Type B pancreatic cell (in vitro differentiated cells): ENCODE measurements at regions not wholly inside any gene's neighbourhood (a gene's known extent, or its start where the extent isn't known, plus 50 kb on each side); places are given as distances from the start of the nearest gene placed in this dataset.
"Not testable (repeated sequence)": the region's sequence is repeated elsewhere in the genome, so short reads cannot be mapped to it uniquely, and the experiment has no call there.

Experiments used
- DNase-seq: peaks from one replicate; pipeline ENCODE4 v3.0.0; 2021; ENCODE audit warnings: mixed read lengths; ENCODE audit not compliant: unreplicated experiment; ENCODE audit errors: extremely low spot score
- H3K27ac Mint-ChIP-seq: 2 replicates; pipeline ENCODE4 v1.8.0; 2021; ENCODE audit warnings: mild to moderate bottlenecking, mixed read lengths
- H3K27me3 Mint-ChIP-seq: 2 replicates; pipeline ENCODE4 v1.8.0; 2021; ENCODE audit warnings: mixed read lengths
- H3K36me3 Mint-ChIP-seq: 2 replicates; pipeline ENCODE4 v1.8.0; 2021; ENCODE audit warnings: mixed read lengths
- H3K4me1 Mint-ChIP-seq: one replicate; pipeline ENCODE4 v1.8.0; 2021; ENCODE audit warnings: mixed read lengths; ENCODE audit not compliant: unreplicated experiment
- H3K4me3 Mint-ChIP-seq: 2 replicates; pipeline ENCODE4 v1.8.0; 2021; ENCODE audit warnings: mild to moderate bottlenecking, mixed read lengths
- H3K9me3 Mint-ChIP-seq: 2 replicates; pipeline ENCODE4 v1.8.0; 2021; ENCODE audit warnings: mixed read lengths

DNA sequence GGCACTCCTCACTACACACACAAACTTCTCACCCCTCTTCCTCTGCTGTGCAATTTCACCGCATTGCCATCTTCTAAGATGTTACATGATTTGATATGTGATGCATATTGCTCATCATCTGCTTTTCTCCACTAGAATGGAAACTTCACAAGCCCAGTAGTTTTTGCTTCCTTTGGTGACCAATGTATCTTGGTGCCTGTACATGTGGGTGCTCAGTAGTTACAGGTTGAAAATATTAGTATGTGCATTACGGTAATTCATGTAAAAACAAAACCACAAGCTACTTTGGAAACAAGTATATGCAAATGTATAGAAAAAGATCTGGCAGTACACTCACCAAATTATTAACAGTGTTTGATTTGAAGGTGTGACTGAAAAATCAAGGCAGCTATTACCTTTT lies 522.4 kb downstream of the TTLL7 start:
- not testable (repeated sequence) for DNase-seq, H3K4me3 Mint-ChIP-seq, H3K36me3 Mint-ChIP-seq, H3K9me3 Mint-ChIP-seq, H3K27ac Mint-ChIP-seq, H3K27me3 Mint-ChIP-seq, H3K4me1 Mint-ChIP-seq

DNA sequence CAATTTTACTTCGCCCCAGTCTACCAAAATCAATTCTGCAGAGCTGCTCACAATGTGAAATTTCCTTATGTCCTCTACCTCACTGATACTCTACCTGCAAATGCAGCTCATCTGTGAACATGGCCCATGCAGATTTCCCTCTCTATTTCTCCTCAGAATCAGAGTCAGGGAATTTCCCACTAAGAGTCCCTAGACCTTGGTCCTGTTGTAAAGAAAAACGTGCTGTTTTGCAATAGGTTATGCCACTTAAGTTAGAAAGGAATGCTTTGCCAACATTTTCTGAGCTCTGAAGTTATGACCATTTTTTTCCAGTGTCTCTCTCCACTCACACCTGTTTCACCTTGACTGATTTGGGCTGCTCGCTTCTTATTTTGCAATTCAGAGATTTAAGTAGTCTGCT lies 524.0 kb downstream of the TTLL7 start:
- H3K36me3 Mint-ChIP-seq, H3K9me3 Mint-ChIP-seq, H3K27me3 Mint-ChIP-seq, DNase-seq, H3K4me3 Mint-ChIP-seq, H3K4me1 Mint-ChIP-seq, H3K27ac Mint-ChIP-seq: not testable (repeated sequence)

DNA sequence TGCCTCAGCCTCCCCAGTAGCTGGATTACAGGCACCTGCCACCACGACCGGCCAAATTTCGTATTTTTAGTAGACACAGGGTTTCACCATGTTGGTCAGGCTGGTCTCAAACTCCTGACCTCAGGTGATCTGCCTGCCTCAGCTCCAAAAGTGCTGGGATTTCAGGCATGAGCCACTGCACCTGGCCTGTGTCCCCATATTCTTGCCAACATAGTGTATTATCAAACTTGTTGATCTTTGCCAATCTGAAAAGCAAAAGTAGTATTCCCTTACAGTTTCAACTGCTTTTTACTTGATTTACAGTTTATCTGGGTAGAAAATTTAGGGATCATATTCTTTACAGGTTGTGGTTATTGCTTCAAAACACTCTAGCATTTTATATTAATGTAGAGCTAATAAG lies 524.9 kb downstream of the TTLL7 start:
- H3K27ac Mint-ChIP-seq, H3K27me3 Mint-ChIP-seq, H3K4me1 Mint-ChIP-seq, H3K9me3 Mint-ChIP-seq, H3K36me3 Mint-ChIP-seq, H3K4me3 Mint-ChIP-seq, DNase-seq: not testable (repeated sequence)

DNA sequence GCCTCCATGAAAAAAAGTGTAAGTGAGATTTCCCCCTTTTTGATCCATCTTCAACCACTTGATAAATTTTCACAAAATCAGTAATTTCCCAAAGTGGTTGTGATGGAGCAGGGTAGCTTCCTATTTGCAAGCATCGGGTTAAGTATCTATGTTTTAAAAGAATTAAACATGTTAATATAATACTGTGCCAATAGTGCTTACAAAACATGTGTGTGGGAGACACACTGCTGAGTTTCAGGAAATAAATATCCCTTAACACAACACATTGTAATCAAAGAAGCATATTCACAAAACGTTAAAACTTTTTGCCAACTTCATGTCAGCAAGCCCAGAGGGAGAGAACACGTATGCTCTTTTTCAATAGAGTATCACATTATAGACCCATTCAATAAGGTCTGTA lies 526.9 kb downstream of the TTLL7 start:
- H3K4me1 Mint-ChIP-seq, H3K36me3 Mint-ChIP-seq, H3K4me3 Mint-ChIP-seq, H3K27me3 Mint-ChIP-seq, H3K27ac Mint-ChIP-seq, H3K9me3 Mint-ChIP-seq, DNase-seq: not testable (repeated sequence)

DNA sequence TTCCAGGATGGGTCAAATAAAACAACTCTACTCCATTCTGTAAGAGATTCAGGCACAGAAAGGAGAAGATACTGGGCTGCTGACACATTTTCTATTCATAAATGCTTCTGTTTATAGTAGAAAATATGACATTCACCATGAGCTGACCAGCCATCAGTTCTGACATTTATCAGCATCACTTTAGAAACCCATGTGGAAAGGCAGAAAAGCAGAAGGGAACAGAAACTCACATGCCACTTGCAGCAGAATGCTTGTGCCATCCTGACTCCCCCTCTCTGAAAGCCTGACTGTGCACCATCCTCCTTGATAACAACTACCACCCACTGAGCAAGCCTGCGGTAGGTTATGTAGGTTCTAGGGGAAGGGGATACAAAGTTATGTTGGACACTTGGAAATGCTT lies 527.7 kb downstream of the TTLL7 start:
- not testable (repeated sequence) for H3K9me3 Mint-ChIP-seq, H3K27me3 Mint-ChIP-seq, H3K36me3 Mint-ChIP-seq, H3K27ac Mint-ChIP-seq, H3K4me1 Mint-ChIP-seq, DNase-seq, H3K4me3 Mint-ChIP-seq

DNA sequence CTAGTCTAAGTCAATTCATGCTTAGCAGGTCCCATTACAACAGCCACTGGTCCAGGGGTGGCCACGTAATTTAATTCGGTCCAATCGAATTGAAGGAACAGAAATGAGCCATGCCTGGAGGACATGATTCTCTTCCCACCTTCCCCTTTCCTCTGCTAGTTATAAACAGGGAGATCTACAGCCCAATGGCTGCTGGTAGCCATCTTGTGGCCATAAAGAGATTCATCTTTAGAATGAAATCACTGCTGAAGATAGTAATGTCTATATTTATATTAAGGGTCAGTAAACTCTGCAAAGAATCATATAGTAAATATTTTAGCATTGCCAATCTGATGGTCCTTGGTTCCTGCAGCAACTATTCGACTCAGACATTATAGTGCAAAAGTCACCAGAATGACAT lies 530.6 kb downstream of the TTLL7 start:
- not testable (repeated sequence) for DNase-seq, H3K9me3 Mint-ChIP-seq, H3K4me1 Mint-ChIP-seq, H3K4me3 Mint-ChIP-seq, H3K27ac Mint-ChIP-seq, H3K27me3 Mint-ChIP-seq, H3K36me3 Mint-ChIP-seq

DNA sequence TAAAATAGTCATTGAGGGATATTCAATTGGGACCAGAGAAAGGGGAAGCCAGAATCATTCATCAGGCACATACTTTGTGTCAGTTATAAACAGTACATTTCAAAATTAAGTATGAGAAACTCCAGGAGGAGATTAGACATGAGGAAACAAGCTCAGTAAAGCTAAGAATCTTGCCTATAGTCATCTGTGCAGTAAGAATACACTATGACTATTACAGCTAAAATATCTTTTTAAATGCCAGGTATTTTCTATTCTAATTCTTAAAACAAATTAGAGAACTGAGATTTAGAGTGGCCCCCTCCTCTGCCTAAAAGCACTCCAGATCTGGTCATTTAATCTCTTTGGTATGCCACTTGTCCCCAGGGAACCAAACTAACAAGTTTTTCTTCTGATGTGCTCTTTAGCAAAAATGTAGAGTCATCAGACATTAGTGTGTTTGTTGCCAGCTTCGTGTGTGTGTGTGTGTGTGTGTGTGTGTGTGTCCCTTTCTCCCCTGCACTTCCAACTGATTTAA lies 541.1 kb downstream of the TTLL7 start:
- H3K4me1 Mint-ChIP-seq: peaks cover 18% of the 10 kb centered on the region
- peak overlapping the region; percentile 85 for H3K27ac Mint-ChIP-seq
- not testable (repeated sequence) for DNase-seq, H3K9me3 Mint-ChIP-seq, H3K36me3 Mint-ChIP-seq, H3K27me3 Mint-ChIP-seq
- H3K4me3 Mint-ChIP-seq: peak overlapping the region; percentile 57

DNA sequence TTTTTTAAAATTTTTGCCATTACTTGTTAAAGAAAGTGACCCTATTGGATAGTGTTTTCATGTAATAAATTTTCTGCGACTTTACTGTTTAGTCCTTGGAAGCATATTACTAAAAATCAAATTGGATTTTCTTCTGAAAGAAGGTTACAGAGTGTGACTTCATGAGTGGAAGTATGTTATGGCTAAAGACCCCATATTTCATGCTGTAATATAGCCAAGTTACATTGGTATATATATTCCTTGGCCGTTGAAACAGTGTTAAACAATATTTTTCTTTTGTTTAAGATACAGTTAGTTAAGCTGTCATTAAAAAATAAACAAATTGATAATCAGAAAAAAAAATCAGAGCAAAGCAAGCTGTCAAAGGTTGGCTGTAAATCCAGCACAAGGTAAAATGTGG lies 541.7 kb downstream of the TTLL7 start:
- peak overlapping the region; percentile 85 for H3K27ac Mint-ChIP-seq
- not testable (repeated sequence) for DNase-seq, H3K9me3 Mint-ChIP-seq, H3K4me3 Mint-ChIP-seq, H3K36me3 Mint-ChIP-seq, H3K27me3 Mint-ChIP-seq
- peaks cover 18% of the 10 kb centered on the region for H3K4me1 Mint-ChIP-seq

DNA sequence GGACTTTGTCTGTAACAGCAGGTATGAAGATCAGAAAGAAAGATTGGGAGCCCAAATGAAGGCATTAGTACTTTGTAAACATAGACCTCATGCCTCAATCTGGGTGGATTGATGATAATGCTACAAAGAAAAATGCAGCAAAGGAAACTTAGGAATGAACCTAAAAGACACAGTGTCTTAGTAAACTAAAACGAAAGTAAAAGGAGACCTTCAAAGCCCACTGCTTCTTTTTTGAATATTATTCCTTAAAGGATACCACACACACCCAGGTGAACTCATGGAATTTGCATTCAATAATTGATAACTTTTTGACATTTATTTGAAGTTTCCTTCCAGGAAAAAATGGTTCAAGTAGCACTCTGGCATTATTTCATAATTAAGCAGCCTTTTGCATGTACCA lies 543.2 kb downstream of the TTLL7 start:
- not testable (repeated sequence) for DNase-seq, H3K9me3 Mint-ChIP-seq, H3K27me3 Mint-ChIP-seq, H3K27ac Mint-ChIP-seq, H3K36me3 Mint-ChIP-seq
- Mint-ChIP-seq H3K4me1 (peaks cover 18% of the 10 kb centered on the region), H3K4me3 (peak overlapping the region; percentile 58)

DNA sequence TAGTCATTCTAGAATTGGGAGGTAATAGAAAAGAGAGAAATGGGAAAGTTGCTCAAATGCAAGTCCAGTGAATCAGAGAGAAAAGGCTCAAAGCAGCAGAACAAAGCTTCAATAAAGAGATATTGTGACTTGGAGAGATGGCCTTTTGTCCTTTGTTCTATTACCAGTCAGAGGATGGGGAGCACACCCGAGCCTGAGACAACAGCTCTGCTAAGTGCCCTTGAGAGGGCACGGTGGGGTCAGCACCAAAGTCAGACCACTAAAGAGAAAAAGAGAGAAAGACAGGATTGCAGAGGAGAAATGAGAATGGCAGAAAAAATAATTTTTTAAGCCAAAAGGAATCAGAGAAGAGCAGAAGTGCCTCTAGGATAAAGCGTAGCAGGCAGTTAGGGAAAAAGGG lies 553.1 kb downstream of the TTLL7 start:
- H3K9me3 Mint-ChIP-seq, H3K36me3 Mint-ChIP-seq, H3K27ac Mint-ChIP-seq, H3K27me3 Mint-ChIP-seq, H3K4me1 Mint-ChIP-seq, H3K4me3 Mint-ChIP-seq, DNase-seq: not testable (repeated sequence)

DNA sequence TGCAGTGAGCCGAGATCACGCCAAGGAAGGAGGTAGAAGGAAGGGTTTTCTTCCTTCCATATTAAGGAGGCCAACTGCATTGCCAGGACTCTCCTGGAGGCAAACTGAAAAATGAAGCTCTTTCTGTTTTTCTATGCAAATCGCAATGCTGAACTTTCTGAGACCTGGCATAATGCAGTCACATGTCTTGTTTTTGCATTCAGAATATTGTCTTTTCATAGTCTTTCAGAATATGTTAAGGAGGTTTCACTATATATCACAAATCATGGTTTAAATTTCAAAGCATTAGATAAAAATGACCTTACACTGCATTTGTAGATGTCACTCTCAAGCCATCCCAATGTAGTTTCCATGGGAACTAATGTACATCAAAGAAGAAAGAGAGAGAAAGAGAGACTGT lies 556.5 kb downstream of the TTLL7 start:
- not testable (repeated sequence) for H3K9me3 Mint-ChIP-seq, H3K27ac Mint-ChIP-seq, H3K27me3 Mint-ChIP-seq, H3K4me3 Mint-ChIP-seq, H3K36me3 Mint-ChIP-seq, DNase-seq, H3K4me1 Mint-ChIP-seq

DNA sequence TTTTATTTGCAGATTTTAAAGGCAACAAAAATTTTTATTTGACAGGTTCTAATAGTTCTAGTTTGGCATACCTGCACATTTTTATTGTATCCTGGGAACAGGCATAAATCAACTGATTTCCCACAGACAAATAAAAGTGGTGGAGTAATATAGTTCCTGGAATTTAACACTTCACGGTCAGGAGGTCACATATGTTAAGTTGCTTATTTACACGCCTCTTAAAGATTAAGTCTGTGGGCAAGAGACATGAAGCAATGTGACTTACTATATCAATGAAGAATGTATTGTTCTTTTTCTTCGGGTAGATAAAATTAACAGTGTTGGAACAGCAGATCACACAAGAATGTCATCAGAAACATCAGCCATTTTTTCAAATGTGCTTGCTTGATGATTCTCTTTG lies 558.3 kb downstream of the TTLL7 start:
- not testable (repeated sequence) for H3K36me3 Mint-ChIP-seq, H3K4me1 Mint-ChIP-seq, H3K27ac Mint-ChIP-seq, H3K9me3 Mint-ChIP-seq, H3K27me3 Mint-ChIP-seq, DNase-seq, H3K4me3 Mint-ChIP-seq

DNA sequence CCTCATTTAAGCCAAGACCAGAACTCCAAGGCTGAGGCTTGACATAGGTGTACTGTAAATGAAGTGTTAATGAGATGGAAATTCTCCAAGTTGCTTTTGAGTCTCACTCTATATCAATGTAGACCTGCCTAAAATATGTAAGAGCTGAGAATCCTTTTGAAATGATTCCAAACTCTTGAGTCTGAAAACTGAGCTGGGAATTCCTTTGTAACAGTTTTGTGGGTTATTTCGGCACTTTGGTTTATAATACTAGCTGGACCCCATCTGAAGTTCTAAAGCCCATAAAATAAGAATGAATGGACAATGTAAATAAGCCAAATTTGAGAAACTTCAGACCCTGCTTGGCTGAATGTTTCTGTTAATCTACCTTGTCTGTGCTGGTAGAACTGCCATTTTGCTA lies 558.9 kb downstream of the TTLL7 start:
- not testable (repeated sequence) for H3K27me3 Mint-ChIP-seq, DNase-seq, H3K36me3 Mint-ChIP-seq

DNA sequence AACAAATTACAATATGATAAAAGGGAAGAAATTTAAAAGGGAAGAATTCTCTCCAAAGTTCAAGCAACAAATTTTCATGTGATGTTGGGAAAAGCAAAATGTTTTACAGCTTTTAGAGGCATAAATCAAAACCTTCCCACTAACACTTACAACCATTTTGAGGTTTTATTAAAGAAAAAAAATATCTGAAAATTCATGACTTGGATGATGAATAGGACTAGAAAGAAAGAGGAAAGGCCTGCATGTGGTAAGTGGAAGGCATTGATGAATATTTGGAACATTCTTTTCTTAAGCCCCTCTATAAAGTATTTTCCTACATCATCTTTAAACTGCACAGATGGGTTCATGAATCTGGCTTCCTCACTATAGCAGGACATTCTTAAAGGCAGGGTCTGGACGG lies 560.6 kb downstream of the TTLL7 start:
- not testable (repeated sequence) for H3K4me1 Mint-ChIP-seq, H3K36me3 Mint-ChIP-seq, H3K4me3 Mint-ChIP-seq, H3K27me3 Mint-ChIP-seq, H3K27ac Mint-ChIP-seq, DNase-seq, H3K9me3 Mint-ChIP-seq

More for the DNA sequence above, 558.9 kb downstream of the TTLL7 start:
- not testable (repeated sequence) for H3K9me3 Mint-ChIP-seq, H3K27ac Mint-ChIP-seq, H3K4me1 Mint-ChIP-seq, H3K4me3 Mint-ChIP-seq

DNA sequence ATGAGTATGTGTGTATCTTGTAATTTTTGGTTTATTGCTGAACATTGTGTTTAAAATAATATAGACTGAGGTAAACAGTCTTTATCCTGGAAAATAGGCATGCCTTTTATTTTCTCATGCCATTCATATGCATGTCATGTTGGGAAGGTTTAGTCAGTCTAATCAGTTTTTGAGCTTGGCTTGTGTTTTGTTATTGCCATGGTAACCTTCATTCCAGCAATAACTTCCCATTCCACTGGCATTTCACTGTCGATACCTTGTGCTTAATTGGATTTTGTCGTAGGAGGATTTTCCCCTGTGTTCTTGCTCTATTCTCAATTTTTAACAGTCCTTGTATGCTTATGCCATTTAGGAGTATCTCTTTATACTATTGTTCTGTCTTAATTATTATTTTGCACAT lies 563.6 kb downstream of the TTLL7 start:
- not testable (repeated sequence) for H3K27me3 Mint-ChIP-seq, H3K4me1 Mint-ChIP-seq, DNase-seq, H3K36me3 Mint-ChIP-seq, H3K4me3 Mint-ChIP-seq, H3K9me3 Mint-ChIP-seq, H3K27ac Mint-ChIP-seq
